ENCODE measurements at regions not wholly inside any gene's neighbourhood (a gene's known extent, or its start where the extent isn't known, plus 50 kb on each side); places are given as distances from the start of the nearest gene placed in this dataset.
"Not testable (repeated sequence)": the region's sequence is repeated elsewhere in the genome, so short reads cannot be mapped to it uniquely, and the experiment has no call there.

DNA sequence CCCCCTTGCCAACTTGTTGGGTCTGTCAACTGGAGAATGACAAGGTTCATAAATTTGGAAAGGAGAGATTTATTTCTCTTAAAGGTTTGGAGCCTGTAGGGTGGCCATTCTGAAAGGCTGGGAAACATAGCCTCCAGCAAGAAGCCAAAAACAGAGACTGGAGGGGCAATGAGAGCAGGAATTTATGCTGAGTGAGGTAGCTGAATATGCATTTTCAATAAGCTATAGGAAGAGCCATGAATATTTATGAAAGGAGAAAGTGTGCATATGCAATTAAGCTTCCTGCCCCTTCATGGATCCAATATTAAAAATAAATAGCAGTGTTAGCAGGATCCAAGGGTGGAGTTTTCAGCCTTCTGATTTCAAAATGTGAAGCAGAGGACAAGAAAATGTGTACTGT, 306.1 kb upstream of the LRRC3B start:
- TF ChIP-seq, protein P1, sequence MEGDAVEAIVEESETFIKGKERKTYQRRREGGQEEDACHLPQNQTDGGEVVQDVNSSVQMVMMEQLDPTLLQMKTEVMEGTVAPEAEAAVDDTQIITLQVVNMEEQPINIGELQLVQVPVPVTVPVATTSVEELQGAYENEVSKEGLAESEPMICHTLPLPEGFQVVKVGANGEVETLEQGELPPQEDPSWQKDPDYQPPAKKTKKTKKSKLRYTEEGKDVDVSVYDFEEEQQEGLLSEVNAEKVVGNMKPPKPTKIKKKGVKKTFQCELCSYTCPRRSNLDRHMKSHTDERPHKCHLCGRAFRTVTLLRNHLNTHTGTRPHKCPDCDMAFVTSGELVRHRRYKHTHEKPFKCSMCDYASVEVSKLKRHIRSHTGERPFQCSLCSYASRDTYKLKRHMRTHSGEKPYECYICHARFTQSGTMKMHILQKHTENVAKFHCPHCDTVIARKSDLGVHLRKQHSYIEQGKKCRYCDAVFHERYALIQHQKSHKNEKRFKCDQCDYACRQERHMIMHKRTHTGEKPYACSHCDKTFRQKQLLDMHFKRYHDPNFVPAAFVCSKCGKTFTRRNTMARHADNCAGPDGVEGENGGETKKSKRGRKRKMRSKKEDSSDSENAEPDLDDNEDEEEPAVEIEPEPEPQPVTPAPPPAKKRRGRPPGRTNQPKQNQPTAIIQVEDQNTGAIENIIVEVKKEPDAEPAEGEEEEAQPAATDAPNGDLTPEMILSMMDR (conservative IDR thresholded peaks at IDR 0.05), result no peak
- no peak overlapping the region for H3K27ac ChIP-seq

DNA sequence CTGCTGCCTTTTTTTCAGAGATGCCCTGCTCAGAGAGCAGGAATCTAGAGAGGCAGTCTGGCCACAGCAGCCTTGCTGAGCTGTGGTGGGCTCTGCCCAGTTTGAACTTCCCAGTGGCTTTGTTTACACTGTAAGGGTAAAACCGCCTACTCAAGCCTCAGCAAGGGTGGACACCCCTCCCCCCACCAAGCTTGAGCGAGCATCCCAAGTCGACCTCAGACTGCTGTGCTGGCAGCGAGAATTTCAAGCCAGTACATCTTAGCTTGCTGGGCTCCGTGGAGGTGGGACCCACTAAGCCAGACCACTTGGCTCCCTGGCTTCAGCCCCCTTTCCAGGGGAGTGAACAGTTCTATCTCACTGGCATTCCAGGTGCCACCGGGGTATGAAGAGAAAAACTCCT, 298.8 kb upstream of the LRRC3B start:
- H3K27ac ChIP-seq, result not testable (repeated sequence)

DNA sequence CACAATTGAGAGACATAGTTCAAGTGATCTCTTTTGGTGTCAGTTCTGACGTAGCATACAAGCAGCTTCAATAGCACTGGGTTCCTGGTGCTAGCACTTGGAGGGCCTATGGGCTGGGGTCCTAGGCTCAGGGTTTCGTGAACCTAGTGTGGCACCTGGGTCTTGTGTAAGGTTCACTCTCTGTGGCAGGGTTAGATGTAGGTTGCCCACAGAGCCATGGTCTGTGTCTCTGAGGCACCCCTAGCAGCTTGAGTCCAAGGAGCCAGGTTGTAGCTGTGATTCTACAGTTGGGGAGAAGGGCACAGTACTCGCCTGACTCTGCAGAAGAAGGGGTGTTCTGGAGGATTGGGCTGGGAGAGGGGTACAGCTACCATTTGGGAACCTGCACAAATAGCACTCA, 282.6 kb upstream of the LRRC3B start:
- H3K27ac ChIP-seq, result no peak overlapping the region
- TF ChIP-seq, protein P1 (conservative IDR thresholded peaks at IDR 0.05), result no peak

DNA sequence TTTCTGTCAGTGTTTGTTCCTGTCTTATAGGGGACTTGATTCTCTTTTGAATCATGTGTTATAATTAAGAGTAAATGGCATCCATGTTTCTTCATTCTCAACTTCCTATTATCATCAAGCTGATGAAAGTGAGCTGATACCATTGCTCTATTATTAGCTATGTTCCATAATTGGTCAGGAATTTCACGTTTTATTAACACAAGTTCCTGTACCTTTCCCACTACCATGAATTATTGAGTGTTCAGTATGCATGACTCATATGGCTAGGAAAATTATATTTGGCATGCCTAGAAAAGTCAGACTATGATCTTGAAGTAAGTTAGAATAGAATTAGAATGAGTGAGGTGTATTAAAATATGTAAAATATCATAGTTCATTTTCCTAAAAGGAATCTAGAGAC, 278.9 kb upstream of the LRRC3B start:
- H3K27ac ChIP-seq, result no peak overlapping the region
- TF ChIP-seq, protein P1 (conservative IDR thresholded peaks at IDR 0.05), result no peak

DNA sequence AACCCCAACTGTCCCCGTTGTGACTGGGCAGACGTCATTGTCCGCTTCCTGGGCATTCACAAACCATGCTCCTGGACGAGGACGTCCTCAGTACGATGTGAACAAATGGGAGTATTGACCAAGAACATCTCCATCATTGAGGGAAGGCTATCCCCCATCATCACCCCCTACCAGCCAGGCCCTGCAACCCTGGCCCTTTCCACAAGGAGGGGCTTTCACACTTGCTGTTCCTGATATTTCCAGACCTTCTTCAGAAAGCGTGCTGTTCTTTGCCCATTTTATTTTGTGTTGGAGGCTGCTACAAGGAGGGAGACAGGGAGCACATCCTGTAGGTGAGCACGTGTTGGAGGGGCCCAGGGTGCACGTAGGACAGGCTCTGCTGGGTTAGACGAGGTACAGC, 277.0 kb upstream of the LRRC3B start:
- no peak overlapping the region for H3K27ac ChIP-seq
- TF ChIP-seq, protein P1 (conservative IDR thresholded peaks at IDR 0.05), result no peak

DNA sequence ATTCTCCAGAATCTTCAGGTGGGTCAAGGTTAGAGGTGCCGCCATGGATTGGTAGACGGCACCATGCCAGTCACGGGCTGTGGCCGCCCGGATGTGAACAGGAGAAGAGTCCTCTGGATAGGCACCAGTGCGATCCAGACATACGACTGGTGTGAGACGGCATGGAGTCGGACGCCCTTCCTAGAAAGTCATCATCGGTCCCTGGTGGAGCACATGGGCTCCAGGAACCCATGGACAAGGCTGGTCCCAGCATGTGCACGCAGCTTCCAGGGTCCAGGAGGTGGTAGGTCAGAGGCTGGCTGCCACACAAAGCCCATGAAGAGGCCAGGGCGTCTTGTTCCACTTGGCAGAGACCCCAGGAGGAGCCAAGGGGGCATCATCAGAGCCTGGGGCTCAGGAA, 276.1 kb upstream of the LRRC3B start:
- TF ChIP-seq, protein P1 (conservative IDR thresholded peaks at IDR 0.05), result no peak
- no peak overlapping the region for H3K27ac ChIP-seq

DNA sequence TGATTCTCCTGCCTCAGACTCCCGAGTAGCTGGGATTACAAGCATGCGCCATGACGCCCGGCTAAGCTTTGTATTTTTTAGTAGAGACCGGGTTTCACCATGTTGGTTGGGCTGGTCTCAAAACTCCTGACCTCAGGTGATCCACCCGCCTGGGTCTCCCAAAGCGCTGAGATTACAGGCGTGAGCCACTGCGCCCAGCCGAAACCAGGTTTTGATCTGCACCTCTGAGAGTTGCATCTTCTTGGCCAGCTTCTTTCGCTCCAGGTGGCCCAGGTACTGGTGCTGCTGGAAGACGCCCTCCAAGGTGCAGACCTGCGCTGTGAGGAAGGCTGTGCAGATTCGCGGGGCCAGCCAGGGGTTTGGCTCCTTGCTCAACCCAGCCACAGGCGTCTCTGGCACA, 275.4 kb upstream of the LRRC3B start:
- H3K27ac ChIP-seq, result no peak overlapping the region
- TF ChIP-seq, protein P1 (conservative IDR thresholded peaks at IDR 0.05), result no peak

DNA sequence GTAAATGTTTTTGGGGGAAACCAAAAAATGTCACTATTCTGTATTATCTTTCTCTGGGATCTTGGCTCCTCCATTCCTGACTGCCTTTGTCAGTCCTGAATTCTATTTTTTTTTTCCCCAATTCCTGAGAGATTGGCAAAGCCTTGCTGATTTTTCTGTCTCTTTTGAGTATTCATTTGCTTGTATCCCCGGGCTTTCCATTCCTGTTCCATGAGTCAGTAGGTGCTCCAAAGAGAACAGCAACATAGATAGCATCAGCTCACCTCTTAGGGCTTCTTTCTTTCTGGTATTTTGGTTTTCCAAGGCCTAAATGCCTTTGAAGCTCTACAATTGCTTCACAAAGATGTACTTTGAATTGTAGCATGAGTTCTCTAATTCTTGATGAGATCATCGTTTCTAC, 271.7 kb upstream of the LRRC3B start:
- no peak overlapping the region for H3K27ac ChIP-seq
- TF ChIP-seq, protein P1 (conservative IDR thresholded peaks at IDR 0.05), result no peak

All from VCaP (cell line).